HG03060 (cell line): ENCODE measurements at regions not wholly inside any gene's neighbourhood (a gene's known extent, or its start where the extent isn't known, plus 50 kb on each side); places are given as distances from the start of the nearest gene placed in this dataset.

Experiments used
- ATAC-seq: cut with Tn5 transposase; IDR thresholded peaks from one replicate; pipeline ENCODE4 v1.9.1; 2021; ENCODE audit warnings: low read depth, moderate number of reproducible peaks; ENCODE audit not compliant: unreplicated experiment

DNA sequence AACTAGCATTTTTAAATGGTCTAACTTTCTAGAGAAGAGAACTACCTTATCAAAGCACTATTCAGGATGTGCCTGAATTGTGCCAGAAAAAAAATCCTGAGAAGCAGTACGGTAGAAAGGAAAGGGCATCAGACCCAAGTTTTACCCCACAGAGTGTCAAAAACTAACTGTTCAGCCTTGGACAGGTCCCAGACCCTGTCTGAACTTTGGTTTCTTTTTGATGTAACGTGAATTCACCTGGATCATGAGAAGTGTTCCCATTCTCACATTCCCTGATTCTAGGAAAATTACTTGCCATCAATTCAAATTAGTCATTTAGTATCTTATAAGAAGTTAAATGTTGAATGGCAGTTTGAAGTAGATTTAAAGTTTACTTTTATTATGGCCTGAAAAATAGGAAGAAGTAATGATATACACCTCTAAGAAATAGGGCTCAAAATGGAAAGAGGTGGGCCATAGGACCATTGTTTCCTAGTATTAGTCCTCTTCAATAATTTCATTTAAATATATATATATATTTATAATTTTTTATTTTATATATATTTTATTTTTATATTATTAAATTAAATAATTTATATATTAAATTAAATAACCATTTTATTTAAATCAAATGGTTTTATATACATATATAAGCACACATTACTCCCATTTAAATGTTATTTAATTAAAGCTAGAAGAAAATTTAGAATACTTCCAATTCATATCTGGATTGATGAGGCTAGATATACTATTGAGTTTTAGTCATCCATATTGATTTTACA is 181.9 kb upstream of the PPARGC1A start:
- no peak for ATAC-seq

DNA sequence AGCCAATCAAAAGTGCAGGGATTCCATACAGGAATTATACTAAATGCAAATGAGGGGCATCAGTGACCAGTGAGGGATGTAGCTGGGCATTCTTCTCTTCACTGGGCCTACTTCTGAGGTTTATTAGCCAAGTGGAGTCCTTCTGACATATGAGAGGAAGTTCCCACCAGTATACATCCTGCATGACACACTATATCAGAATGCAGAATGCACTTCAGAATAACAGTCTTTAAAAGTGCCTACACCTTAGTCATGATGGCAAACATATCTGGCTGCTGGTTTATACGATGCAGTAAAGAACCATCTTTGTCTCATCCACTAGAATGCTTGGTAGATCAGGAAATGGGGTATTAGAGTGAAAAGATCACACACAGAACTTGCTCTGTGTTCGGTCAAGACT is 180.3 kb upstream of the PPARGC1A start:
- ATAC-seq = no peak

- ATAC-seq = no peak
Observed at GRCh38 chr4:24067367-24068193, 177.7 kb upstream of the PPARGC1A start.

DNA sequence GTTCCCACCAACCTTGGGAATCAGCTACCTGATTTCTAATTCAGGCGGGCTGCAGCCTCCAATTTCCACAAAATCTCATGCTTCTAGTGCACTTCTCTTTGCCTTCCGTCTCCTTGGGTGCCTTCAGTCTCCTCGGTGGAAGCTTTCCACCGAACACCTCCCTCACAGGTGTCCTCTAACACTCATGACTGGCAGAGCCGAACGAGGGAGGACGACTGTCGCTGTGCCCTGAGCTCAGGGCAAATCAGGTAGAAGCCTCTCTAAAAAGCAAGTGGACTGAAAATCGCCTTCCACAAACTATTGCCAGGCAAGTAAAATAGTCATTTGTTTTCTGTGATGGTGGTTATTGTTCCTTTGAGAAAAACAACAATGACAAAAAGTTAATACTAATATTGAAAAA is 176.1 kb upstream of the PPARGC1A start:
- no peak for ATAC-seq

- no peak for ATAC-seq
Observed at GRCh38 chr4:24063731-24064130, 173.9 kb upstream of the PPARGC1A start.

- no peak for ATAC-seq
Observed at GRCh38 chr4:24060932-24061331, 171.1 kb upstream of the PPARGC1A start.

DNA sequence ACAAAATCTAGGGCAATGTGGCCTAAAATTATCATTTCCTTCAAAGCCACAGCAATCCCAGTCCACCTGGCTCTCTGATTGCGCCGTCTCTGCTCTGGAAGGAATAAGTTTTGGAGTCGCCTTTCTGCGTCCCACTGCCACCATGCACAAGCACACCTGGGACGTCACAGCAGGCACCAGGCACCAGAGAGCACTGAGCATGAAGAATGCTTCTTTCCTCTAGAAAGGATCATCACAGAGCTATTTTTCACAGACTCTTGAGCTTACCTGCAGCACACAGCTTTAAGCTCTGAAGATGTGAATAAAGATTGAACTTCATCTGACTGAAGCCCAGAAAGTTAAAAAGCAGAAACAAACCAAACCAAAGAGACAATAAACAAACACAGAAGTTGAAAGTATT is 170.0 kb upstream of the PPARGC1A start:
- ATAC-seq = no peak

DNA sequence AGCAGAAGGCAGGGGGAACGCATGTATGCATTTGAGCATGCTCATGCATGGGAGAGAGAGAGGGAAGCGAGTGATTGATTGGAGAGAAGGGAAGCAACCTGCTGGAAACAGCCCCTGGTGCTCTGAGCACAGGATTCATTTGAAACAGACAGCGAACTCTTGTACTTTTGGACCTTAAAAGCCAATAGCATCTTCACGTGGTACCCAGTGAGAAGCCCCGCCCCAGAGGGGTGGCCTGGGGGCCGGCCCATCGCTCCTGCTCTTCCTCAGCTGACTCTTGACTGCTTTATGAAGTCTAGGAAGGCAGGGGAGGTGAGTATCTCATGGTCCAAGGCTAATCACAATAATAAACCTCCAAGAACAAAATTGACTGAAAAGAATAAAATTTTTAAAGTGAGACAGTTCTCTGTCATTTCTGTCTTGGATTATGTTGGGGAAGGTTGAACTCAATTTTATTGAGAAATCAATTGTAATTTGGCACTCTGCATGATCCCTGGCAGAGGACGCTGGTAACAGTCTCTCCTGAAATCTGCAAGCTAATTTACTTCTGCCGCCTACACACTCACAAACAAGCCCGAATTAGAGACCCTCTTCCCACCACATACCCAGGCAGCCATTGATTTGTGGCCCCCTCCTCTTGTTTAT is 168.2 kb upstream of the PPARGC1A start:
- no peak for ATAC-seq

GRCh38 chr4:24056289-24056688 is 166.4 kb upstream of the PPARGC1A start:
- ATAC-seq = no peak

GRCh38 chr4:24055623-24056022 is 165.8 kb upstream of the PPARGC1A start:
- ATAC-seq = no peak

GRCh38 chr4:24054910-24055309 is 165.1 kb upstream of the PPARGC1A start:
- ATAC-seq = no peak

- no peak for ATAC-seq
Observed at GRCh38 chr4:24053934-24054333, 164.1 kb upstream of the PPARGC1A start.

DNA sequence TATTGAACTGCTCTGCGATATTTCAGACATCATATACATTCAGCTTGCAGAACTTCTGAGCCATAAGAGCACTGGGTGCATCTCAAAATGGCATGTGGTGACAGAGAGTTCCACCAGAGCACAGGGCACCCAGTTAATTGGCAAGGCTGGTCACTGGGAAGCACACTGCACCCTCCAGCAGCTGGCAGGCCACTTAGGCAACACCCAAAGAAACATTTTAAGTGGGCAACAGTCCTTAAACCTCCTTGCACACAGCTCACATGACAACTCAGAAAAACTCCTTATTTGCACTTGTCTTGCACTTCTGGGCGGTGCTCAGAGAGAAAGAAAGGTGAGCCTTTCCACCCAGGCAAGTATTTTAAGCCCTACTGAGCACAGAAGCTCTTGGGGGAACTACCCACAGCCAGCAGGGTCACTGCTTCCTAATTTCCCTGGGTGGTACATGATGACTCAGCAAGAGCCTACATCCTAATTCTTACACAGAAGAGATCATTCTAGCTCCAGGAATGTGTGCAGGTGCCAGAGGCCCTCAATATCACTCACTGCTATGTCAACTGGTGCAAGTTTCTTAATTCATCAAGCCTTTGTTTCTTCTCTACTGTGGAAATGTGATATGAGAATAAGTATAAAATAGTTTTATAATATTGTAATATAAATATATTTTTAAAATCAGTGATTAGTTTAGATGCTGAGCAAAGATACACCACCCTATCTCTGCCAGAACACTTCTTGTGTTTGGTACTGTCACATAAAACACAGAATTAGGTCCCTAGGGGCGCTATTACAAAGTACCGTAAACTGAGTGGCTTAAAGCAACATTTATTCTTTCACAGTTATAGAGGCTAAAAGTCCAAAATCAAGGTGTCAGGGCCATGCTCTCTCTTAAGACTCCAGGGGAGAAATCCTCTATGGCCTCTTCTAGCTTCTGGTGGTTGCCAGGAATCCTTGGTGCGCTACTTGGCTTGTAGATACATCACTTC is 155.1 kb upstream of the PPARGC1A start:
- ATAC-seq = no peak

DNA sequence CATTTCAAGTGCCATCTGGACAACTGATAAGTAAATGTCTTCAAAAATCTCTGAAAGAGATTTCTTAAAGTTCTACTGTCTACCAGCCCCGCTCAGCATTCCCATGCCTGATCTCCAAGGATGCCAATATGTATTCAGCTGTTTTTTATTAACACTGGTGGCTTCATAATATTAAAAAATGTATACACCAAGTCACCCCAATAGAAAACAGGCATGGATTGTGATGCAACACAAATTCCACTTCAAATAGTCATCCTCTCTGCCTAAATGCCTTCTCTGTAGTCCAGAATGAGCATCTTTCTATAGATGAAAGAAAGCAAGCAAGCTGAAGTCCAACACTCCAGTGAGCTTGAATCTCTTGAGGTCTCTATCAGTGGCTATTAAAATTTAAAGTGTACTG is 152.2 kb upstream of the PPARGC1A start:
- no peak for ATAC-seq

GRCh38 chr4:24040811-24041210 is 151.0 kb upstream of the PPARGC1A start:
- ATAC-seq = no peak

- no peak for ATAC-seq
Observed at GRCh38 chr4:24033626-24034025, 143.8 kb upstream of the PPARGC1A start.

- no peak for ATAC-seq
Observed at GRCh38 chr4:24032371-24032989, 142.6 kb upstream of the PPARGC1A start.

DNA sequence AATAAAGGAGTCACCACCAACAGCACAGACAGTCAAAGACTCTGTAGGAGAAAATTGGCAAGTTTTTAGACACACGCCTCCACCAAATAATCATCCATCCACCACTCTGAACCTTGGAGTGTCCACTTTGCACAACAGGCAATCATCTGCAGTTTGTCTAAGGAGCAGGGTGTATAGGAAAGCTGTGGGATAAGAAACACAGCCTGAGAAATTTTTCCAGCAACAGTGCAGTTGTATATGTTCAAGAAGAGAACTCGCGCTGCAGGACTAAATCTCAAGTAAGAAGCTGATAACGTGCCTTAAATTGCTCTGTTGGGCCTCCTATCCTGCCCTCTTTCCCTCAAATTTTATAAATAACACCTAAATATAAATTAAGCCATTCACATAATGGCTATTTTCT is 136.7 kb upstream of the PPARGC1A start:
- ATAC-seq = no peak

GRCh38 chr4:24024605-24025004 is 134.8 kb upstream of the PPARGC1A start:
- no peak for ATAC-seq

GRCh38 chr4:24024157-24024556 is 134.3 kb upstream of the PPARGC1A start:
- no peak for ATAC-seq
